H1 (cell line): ENCODE measurements at regions not wholly inside any gene's neighbourhood (a gene's known extent, or its start where the extent isn't known, plus 50 kb on each side); places are given as distances from the start of the nearest gene placed in this dataset.

Experiments
- CTCF ChIA-PET: fragments of 300-600 bp; sonication (Branson Sonifier 250); formaldehyde crosslinking; loops from one replicate; lab custom pipeline; 2021; ENCODE audit not compliant: partially characterized antibody; lab: Charles Lee
- POLR2A ChIA-PET: fragments of 300-600 bp; sonication (Branson Sonifier 250); formaldehyde crosslinking; loops from one replicate; lab custom pipeline; 2021; ENCODE audit warnings: inconsistent platforms; ENCODE audit not compliant: partially characterized antibody; lab: Charles Lee
- DNase-seq, 2 experiments: peaks; one replicate each; pipeline versions ENCODE4 v3.0.0 to v3.0.0-alpha.2; 2010 to 2022; ENCODE audit warnings: low spot score in 2 of 2, low read depth in 1 of 2, mixed read lengths in 1 of 2
- FAIRE-seq: peaks from 2 replicates; lab custom pipeline; 2011; peaks lifted over from hg19 to GRCh38; lab: Jason Lieb, UNC
- H2AFZ ChIP-seq: 2 replicates; pipeline ENCODE4 v1.8.1; 2012; ENCODE audit warnings: low read length, inconsistent platforms
- H2AK5ac ChIP-seq: 2 replicates; pipeline ENCODE4 v1.6.1; 2013; ENCODE audit warnings: low read depth, low read length
- H2BK120ac ChIP-seq: replicated peaks from 2 replicates; pipeline ENCODE3; 2013; ENCODE audit warnings: low read depth, low read length, inconsistent platforms
- H2BK12ac ChIP-seq: 2 replicates; pipeline ENCODE4 v1.6.1; 2013; ENCODE audit warnings: low read depth, low read length
- H2BK15ac ChIP-seq: 2 replicates; pipeline ENCODE4 v1.6.1; 2013; ENCODE audit warnings: low read length
- H2BK20ac ChIP-seq: 2 replicates; pipeline ENCODE4 v1.6.1; 2013; ENCODE audit warnings: low read length
- H2BK5ac ChIP-seq: 2 replicates; pipeline ENCODE4 v1.6.1; 2013; ENCODE audit warnings: low read depth, low read length
- H3K14ac ChIP-seq: 2 replicates; pipeline ENCODE4 v1.6.1; 2013; ENCODE audit warnings: inconsistent platforms; ENCODE audit not compliant: insufficient read length
- H3K18ac ChIP-seq: 2 replicates; pipeline ENCODE4 v1.6.1; 2013; ENCODE audit warnings: low read length; ENCODE audit errors: extremely low read depth
- H3K23ac ChIP-seq: 2 replicates; pipeline ENCODE4 v1.6.1; 2013; ENCODE audit warnings: inconsistent platforms; ENCODE audit not compliant: insufficient read length
- H3K23me2 ChIP-seq: 2 replicates; pipeline ENCODE4 v1.6.1; 2013; ENCODE audit warnings: low read depth, low read length
- H3K27ac ChIP-seq: 2 replicates; pipeline ENCODE4 v1.6.1; 2011; ENCODE audit warnings: low read depth, low read length, inconsistent platforms
- H3K27me3 ChIP-seq, 4 experiments: replicated peaks in 1 of 4; 1 replicate in 1 of 4; 2 replicates in 3 of 4; pipeline versions ENCODE4 v1.6.1 to v1.8.1; 2011 to 2013; ENCODE audit warnings: low read length in 3 of 4, mild to moderate bottlenecking in 3 of 4, inconsistent platforms in 2 of 4, mixed read lengths in 2 of 4, moderate library complexity in 1 of 4; ENCODE audit not compliant: control insufficient read depth in 3 of 4, insufficient read depth in 3 of 4; ENCODE audit errors: extremely low read depth in 1 of 4
- H3K36me3 ChIP-seq, 4 experiments: 2 replicates each; pipeline versions ENCODE4 v1.6.1 to v1.8.1; 2011 to 2013; ENCODE audit warnings: mild to moderate bottlenecking in 4 of 4, low read length in 3 of 4, moderate library complexity in 2 of 4, control low read depth in 1 of 4, inconsistent platforms in 1 of 4; ENCODE audit not compliant: insufficient read depth in 4 of 4, control insufficient read depth in 2 of 4
- H3K4ac ChIP-seq: replicated peaks from 2 replicates; pipeline ENCODE3; 2013; ENCODE audit warnings: low read length, low read depth, mixed read lengths, inconsistent platforms; ENCODE audit not compliant: insufficient read length
- H3K4me1 ChIP-seq, 4 experiments: replicated peaks in 1 of 4; 1 replicate in 1 of 4; 2 replicates in 3 of 4; pipeline versions ENCODE4 v1.6.1 to v1.8.1; 2011 to 2013; ENCODE audit warnings: low read length in 3 of 4, inconsistent platforms in 2 of 4, mixed read lengths in 1 of 4; ENCODE audit not compliant: insufficient read depth in 4 of 4, control insufficient read depth in 3 of 4
- H3K4me2 ChIP-seq, 2 experiments: 2 replicates each; pipeline versions ENCODE4 v1.6.1 to v1.8.1; 2011 to 2013; ENCODE audit warnings: low read depth in 2 of 2, low read length in 2 of 2, control low read depth in 1 of 2, inconsistent platforms in 1 of 2, mild to moderate bottlenecking in 1 of 2; ENCODE audit not compliant: insufficient read depth in 1 of 2
- H3K4me3 ChIP-seq, 4 experiments: fragments of 200-600, 300-600 bp in 1 of 4; sonication (generic), shearing (Covaris generic), sonication (Bioruptor Twin) in 1 of 4; 2 replicates each; pipeline versions ENCODE4 v1.5.1 to v1.8.1; 2011 to 2016; ENCODE audit warnings: low read length in 4 of 4, low read depth in 3 of 4, control low read depth in 2 of 4, inconsistent platforms in 2 of 4, mild to moderate bottlenecking in 2 of 4, mixed read lengths in 1 of 4, moderate library complexity in 1 of 4; ENCODE audit not compliant: insufficient read depth in 2 of 4; ENCODE audit errors: extremely low read depth in 1 of 4
- H3K56ac ChIP-seq: replicated peaks from 2 replicates; pipeline ENCODE3; 2013; ENCODE audit warnings: low read depth, mild to moderate bottlenecking, mixed read lengths, low read length, inconsistent platforms; ENCODE audit not compliant: insufficient read length
- H3K79me1 ChIP-seq: 2 replicates; pipeline ENCODE4 v1.6.1; 2013; ENCODE audit warnings: low read depth, low read length, control low read depth
- H3K79me2 ChIP-seq, 2 experiments: 2 replicates each; pipeline versions ENCODE4 v1.6.1 to v1.8.1; 2012 to 2013; ENCODE audit warnings: low read length in 2 of 2, mild to moderate bottlenecking in 2 of 2, inconsistent platforms in 1 of 2; ENCODE audit not compliant: insufficient read depth in 2 of 2, control insufficient read depth in 1 of 2
- H3K9ac ChIP-seq, 4 experiments: replicated peaks in 1 of 4; 1 replicate in 1 of 4; 2 replicates in 3 of 4; pipeline versions ENCODE4 v1.6.1 to v1.8.1; 2011 to 2013; ENCODE audit warnings: low read depth in 3 of 4, low read length in 3 of 4, control low read depth in 2 of 4, mild to moderate bottlenecking in 2 of 4, moderate library complexity in 2 of 4, inconsistent platforms in 1 of 4; ENCODE audit errors: extremely low read depth in 1 of 4
- H3K9me3 ChIP-seq, 2 experiments: 2 replicates each; pipeline versions ENCODE4 v1.6.1 to v1.8.1; 2012 to 2013; ENCODE audit warnings: mild to moderate bottlenecking in 2 of 2, moderate library complexity in 2 of 2, control low read depth in 1 of 2, inconsistent platforms in 1 of 2, low read depth in 1 of 2, low read length in 1 of 2, mixed read lengths in 1 of 2; ENCODE audit not compliant: insufficient read depth in 2 of 2
- H4K20me1 ChIP-seq, 2 experiments: replicated peaks in 1 of 2; 2 replicates each; pipeline versions ENCODE3 to v1.8.1; 2011 to 2013; ENCODE audit warnings: inconsistent platforms in 2 of 2, low read length in 2 of 2, mild to moderate bottlenecking in 1 of 2; ENCODE audit not compliant: insufficient read depth in 2 of 2, control insufficient read depth in 1 of 2
- H4K5ac ChIP-seq: 2 replicates; pipeline ENCODE4 v1.6.1; 2013; ENCODE audit warnings: low read length, low read depth, mixed read lengths, inconsistent platforms; ENCODE audit not compliant: insufficient read length
- H4K8ac ChIP-seq: 2 replicates; pipeline ENCODE4 v1.8.0; 2013; ENCODE audit warnings: mild to moderate bottlenecking, moderate library complexity, low read length, inconsistent platforms; ENCODE audit not compliant: insufficient read depth; ENCODE audit errors: extremely low read depth
- H4K91ac ChIP-seq: replicated peaks from 2 replicates; pipeline ENCODE3; 2013; ENCODE audit warnings: low read length, mixed read lengths, inconsistent platforms; ENCODE audit not compliant: insufficient read length
- JUND ChIP-seq: IDR thresholded peaks from 2 replicates; pipeline ENCODE4 v1.6.1; 2011; ENCODE audit warnings: mild to moderate bottlenecking, improper control_type of control experiment, low read length
- MAX ChIP-seq: IDR thresholded peaks from 2 replicates; pipeline ENCODE4 v1.6.1; 2012; ENCODE audit warnings: inconsistent platforms
- POU5F1 ChIP-seq: IDR thresholded peaks from 2 replicates; pipeline ENCODE4 v1.6.1; 2011; ENCODE audit warnings: low read depth, mild to moderate bottlenecking, low read length, moderate library complexity
- RXRA ChIP-seq: IDR thresholded peaks from 2 replicates; pipeline ENCODE4 v1.6.1; 2011; ENCODE audit warnings: low read depth, mild to moderate bottlenecking, low read length, moderate library complexity; ENCODE audit not compliant: insufficient read depth
- SIRT6 ChIP-seq: IDR thresholded peaks from one replicate; pipeline ENCODE4 v1.7.1; 2012; ENCODE audit warnings: low read length, inconsistent platforms
- SP1 ChIP-seq: IDR thresholded peaks from 2 replicates; pipeline ENCODE4 v1.6.1; 2011; ENCODE audit warnings: low read depth, low read length
- YY1 ChIP-seq: IDR thresholded peaks from 2 replicates; pipeline ENCODE4 v1.6.1; 2011; ENCODE audit warnings: low read depth, mild to moderate bottlenecking, low read length

- H3K27ac ChIP-seq, result no peak overlapping the region
- no peaks in the 10 kb centered on the region for H4K20me1 ChIP-seq
- no peak for FAIRE-seq
- H3K9me3 ChIP-seq, result no peaks in the 10 kb centered on the region
- no peaks in the 10 kb centered on the region for H3K23me2 ChIP-seq
- H2BK120ac ChIP-seq, result no peak overlapping the region
- no peak overlapping the region for H3K4me2 ChIP-seq
- H4K5ac ChIP-seq, result no peak overlapping the region
- no peak overlapping the region for H3K14ac ChIP-seq
- no peak overlapping the region for H4K8ac ChIP-seq
- DNase-seq, result no peak
- no peak for TF ChIP-seq MAX
- no peak for TF ChIP-seq SIRT6
- TF ChIP-seq YY1, result no peak
- TF ChIP-seq POU5F1, result no peak
- no peak for TF ChIP-seq RXRA
- TF ChIP-seq SP1, result no peak
- no peak for TF ChIP-seq JUND
- no peak overlapping the region for H2AFZ ChIP-seq
- no peaks in the 10 kb centered on the region for H3K79me1 ChIP-seq
- H3K4me3 ChIP-seq, result no peak overlapping the region
- H3K27me3 ChIP-seq, result no peaks in the 10 kb centered on the region
- H3K36me3 ChIP-seq, result no peaks in the 10 kb centered on the region
- H3K56ac ChIP-seq, result no peak overlapping the region
- H2BK20ac ChIP-seq, result no peak overlapping the region
- no peaks in the 10 kb centered on the region for H3K4me1 ChIP-seq
- no peak overlapping the region for H3K4ac ChIP-seq
- H2BK12ac ChIP-seq, result no peak overlapping the region
- no peak overlapping the region for H2BK15ac ChIP-seq
- no peak overlapping the region for H4K91ac ChIP-seq
- H2AK5ac ChIP-seq, result no peak overlapping the region
- no peak overlapping the region for H3K9ac ChIP-seq
- no peak overlapping the region for H2BK5ac ChIP-seq
- H3K79me2 ChIP-seq, result no peaks in the 10 kb centered on the region
- POLR2A ChIA-PET, result no interaction called here
- H3K18ac ChIP-seq, result no peak overlapping the region
- CTCF ChIA-PET, result interaction anchor here (0.8 kb wide), 1 partner anchor 353 kb away, joined by 4 read pairs; no protein-coding TSS in a partner anchor
- H3K23ac ChIP-seq, result no peak overlapping the region
These were observed 370.8 kb upstream of the NT5C1B start for GRCh38 chr2:18959952-18960717.
